Activated CD4-positive, alpha-beta T cell treated with anti-CD3 and anti-CD28 coated beads, Interleukin-2, amount 50 U/mL, for 24 hours (primary cell): ENCODE measurements at regions not wholly inside any gene's neighbourhood (a gene's known extent, or its start where the extent isn't known, plus 50 kb on each side); places are given as distances from the start of the nearest gene placed in this dataset.
"Not testable (repeated sequence)": the region's sequence is repeated elsewhere in the genome, so short reads cannot be mapped to it uniquely, and the experiment has no call there.

Experiments
- DNase-seq, 2 donors: peaks; one replicate each; pipeline ENCODE4 v3.0.0-alpha.2; 2020; ENCODE audit warnings: low read depth in 1 of 2, low spot score in 1 of 2

DNA sequence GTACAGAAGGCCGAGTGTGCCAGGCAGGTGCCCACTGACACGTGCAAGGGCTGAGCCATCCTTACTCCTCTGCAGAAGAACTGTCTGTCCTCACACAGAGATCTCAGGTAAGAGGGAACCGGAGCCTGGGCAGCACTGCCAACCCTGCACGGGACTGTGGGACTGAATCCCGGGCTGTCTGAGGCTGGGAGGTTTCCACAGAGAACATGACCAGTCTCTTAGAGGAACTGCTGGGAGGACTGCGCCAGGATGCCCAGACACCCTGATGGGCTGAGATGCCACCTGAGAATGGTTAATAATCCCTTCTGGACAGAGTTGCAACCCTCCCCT, 302.9 kb upstream of the SFSWAP start:
- no peak for DNase-seq

DNA sequence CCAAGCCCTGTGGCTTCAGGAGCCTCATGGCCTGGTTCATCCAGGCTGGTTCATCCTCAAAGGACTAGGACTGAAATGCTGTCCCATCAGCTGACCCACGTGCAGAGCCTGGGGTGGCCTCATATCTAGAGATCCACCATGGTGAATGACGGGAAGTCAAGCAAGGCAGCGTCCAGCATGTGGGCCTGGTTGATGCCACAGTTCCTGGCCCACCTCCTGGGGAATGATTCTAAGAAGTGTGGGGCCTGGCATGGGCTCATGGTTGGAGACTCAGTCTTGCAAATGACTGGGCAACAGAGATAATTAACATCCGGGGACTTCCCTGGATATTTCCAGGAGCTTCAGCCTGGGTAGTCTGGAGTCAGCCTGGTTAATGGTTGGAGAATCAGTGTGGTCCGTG, 302.4 kb upstream of the SFSWAP start:
- DNase-seq, result no peak

DNA sequence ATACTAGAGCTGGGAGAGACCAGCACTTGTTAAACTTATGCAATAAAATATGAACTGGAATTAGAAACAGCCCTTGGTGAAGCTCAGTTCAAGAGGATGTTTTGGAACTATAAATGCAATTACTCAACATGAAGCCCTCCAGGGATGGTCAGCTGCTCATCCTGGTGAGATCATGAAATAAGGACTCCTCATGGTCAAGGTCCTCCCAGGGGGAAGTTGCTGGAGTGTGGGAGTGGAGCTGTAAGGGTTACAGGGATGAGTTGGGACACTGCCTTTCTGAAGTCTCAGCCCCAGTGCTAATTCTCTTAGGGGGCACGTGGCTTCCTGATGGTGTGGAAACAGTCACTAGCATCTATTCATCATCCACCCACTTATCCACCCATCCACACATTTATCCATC, 301.7 kb upstream of the SFSWAP start:
- DNase-seq, result no peak

DNA sequence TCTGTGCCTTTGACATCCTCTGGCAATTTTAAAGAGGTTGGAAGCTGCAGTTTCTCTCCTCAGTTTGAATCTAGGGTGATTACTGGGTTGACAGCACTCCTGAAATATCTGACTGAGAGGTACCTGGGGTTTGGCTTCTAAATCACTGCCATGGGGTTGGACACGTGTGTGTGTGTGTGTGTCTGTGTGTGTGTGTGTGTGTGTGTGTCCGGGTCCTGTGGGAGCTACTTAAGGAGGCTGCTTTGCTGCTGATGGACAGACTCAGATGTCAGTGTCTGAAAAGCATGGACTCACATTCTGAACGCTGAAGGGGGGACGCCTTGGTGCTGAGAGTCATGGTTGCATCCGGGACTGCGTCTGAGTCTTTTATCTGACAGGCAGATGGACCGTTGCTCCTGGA, 299.1 kb upstream of the SFSWAP start:
- not testable (repeated sequence) for DNase-seq

DNA sequence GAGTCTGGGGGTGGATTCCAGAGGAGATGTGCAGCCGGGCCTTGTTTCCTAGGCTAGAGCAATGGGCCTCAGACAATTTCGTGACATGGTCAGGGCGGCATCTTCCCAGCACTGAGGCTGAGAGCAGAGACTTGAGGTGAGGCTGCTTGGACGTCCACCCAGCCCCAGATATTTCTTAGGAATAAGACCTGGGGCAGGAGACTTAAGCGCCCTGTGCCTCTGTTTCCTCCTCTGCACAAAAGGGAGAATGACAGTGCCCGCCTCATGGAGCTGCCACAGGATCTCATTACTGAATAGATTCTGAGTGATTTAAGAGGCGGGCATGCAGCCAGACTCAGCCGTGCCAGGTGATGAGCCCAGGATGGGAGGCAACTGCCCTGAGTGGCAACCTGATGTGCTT, 297.9 kb upstream of the SFSWAP start:
- DNase-seq, result no peak

DNA sequence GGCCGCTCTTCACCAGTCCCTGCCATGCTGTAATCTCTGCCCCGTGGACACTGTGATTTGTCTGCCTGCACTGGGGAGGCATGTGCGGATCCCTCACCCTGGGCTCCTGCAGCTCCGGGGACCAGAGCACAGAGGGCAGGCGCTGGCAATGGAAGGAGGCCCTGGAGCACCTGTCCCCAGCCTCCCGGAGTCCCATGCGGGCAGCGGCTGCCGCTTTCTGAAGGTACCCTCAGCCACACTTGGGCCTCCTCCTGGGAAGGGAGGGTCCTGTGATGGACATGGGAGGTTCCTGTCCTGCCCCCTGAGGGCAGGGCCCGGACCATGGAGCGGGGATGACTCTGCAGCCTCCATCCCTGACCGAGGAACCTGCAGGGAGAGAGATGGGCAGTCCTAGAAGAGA, 297.4 kb upstream of the SFSWAP start:
- no peak for DNase-seq

DNA sequence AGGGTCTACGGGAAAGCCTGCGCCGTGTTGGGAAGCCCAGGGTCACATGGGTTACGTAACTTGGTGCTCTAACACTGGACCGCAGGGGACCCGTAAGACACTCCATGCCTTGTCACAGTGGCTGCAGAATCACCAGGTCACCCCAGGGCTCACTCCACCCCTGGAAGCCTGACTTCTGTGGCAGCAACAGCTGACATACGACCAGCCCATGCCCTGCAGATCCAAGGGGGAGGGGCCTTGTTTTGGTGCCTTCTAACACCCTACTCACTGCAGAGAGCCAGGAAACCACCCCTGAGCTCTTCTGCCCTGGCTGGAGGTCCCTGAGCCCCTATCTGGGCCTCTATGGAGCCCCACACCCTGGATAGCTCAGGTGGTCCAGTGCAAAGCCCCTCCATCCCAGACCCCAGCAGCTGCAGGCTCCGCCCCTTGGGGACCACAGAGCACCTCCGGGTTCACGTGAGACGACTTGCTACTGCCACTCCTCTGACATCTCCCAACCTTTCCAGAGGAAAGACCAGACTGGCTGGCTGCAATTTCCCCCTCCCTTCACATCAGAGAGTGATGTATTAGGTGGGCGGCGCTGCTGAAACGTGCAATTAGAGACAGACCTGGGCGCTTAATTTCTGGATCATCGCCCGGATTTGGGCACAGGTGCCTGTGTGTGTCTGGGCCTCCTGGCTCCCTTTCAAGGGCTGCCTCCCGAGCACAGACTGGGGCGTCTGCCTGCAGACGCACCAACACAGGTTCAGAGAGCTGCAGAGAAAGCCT, 296.6 kb upstream of the SFSWAP start:
- DNase-seq, result not testable (repeated sequence)

DNA sequence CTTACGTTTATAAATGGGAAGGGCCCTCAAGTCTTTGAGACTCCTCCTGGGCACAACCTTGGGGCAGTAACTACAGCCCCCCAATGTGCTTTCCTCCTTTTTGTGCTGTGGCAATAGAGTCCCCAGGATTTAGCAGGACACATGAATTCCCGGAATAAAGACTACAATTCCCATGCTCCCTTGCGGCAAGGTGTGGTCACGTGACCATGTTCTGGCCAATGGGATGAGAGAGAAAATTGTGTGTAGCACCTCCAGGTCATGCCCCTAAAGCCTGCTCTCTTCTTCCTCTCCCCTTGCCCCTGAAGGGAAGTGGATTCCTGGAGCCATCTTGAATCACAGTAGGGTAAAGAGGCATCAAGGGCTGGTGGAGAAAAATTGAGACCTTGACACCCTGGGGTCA, 295.1 kb upstream of the SFSWAP start:
- DNase-seq, result no peak

DNA sequence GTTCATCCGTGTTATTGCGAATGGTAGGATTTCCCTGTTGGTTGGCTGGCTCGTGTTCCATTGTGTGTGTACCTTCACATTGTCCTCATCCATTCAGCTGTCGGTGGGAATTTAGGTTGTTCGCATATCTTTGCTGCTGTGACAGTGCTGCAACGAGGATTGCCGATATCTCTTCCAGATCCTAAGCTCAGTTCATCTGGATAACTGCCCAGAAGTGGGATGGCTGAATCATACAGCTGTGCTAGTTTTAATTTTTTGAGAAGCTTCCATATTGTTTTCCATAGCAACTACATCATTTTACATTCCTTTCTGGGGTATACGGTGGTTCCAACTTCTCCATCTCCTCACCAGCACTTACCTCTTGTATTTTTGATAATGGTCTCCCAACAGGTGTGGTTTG, 292.8 kb upstream of the SFSWAP start:
- no peak for DNase-seq

DNA sequence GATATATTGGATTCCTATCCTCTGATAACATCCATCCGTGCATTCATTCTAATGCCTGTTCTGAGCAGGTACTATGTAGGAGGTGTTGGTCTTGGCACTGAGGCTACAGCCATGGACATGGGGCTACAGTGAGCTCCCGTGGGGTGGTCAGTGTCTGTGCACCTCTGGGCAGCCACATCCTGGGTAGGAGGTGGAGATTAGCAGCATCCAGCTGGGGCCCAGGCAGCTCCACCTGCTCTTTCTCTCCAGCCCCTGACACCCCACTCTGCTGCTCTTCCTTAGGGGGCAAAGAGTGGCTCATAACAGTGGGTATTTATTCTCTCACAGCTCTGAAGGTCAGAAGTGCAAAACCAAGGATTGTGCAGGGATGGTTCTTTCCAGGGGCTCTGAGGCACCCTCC, 292.0 kb upstream of the SFSWAP start:
- DNase-seq, result no peak

DNA sequence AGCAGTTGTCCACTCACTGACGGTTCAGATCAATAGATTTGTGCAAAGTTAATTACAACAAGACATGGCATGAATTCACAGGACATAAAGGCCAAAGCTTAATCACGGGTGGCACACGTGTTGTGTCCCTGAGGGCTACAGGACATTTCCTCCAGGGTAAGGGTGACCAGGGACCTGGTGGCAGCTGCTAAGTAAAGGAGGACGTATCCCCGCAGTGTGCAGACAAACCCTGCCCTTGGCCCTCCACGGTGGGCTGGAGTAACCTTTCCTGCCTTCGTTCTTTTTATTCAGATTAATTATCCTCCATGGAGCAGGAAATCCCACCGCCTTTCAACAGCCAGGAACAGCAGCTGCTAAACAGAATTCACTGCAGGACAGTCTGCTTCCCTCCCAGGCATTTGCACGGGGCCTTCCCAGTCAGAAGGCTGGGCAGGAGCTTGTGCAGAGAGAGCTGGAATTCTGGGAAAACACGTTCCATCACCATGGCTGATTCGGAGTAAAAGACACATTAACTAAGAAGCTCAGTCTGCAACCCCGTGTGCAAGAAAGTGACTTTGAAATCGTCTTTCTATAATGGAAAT, 289.9 kb upstream of the SFSWAP start:
- no peak for DNase-seq

DNA sequence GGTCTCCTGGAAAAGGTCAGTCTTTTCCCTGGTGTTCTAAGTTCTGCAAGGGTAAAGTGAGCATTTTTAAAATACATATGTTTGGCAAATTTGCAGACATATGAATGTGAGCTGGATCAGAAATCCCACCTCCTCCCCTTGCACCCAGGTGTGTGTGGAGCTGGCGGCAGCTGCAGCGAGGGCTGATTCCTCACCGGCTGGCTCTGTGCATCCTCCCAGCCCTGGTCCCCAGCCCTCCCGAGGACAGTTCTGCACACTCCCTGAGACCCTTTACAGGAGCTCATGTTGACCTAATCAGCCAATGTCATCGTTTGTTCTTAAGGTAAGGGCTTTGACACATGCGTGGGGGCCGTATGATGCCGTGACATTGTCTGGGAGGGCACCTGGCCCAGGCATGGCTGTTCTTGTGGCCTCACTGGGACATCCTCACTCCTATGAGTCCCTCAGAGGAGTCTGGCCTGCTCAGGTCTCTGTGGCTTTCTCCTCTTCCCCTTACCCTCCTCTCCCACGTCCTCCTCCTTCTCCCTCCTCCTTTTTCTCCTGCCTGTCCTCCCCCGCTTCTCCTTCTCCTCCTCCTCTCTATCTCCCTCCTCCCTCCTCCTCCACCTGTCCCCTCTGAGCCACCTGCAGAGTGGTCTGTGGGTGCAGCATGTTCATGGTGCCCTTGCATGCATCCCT, 289.2 kb upstream of the SFSWAP start:
- DNase-seq, result no peak

DNA sequence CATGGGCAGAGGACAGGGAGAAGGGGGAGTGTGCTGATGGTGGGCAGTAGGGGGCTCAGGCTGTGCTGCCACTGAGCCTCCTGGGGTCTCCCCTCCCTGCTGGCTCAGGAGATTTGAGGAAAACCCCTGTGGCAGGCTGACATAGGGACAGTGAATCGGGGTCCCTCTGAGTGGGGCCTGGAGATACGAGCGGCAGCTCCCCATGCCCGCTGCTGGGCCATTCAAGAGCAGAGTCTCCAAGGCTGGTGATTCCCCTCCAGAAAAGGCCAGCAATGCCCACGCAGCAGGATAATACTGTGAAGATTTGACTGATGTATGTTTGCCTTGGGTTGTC, 288.7 kb upstream of the SFSWAP start:
- DNase-seq, result no peak

DNA sequence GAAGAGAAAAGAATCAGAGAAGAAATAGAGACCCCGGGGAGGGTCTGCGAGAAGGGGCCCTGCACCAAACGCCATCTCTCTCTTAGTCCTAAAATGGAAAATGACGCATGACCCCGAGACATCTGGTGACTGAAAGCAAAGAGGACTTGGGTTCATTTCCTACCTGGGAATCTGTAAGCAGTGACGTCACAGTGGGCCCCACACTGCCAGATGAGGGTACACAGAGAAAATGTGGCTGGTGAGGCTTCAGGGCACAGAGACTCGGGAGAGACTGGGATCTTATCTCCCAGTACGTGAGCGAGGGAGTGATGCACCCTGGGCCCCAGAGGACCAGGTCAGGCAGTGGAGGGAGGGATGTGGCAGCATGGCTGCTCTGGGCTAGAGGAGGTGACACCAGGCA, 288.1 kb upstream of the SFSWAP start:
- DNase-seq, result no peak

DNA sequence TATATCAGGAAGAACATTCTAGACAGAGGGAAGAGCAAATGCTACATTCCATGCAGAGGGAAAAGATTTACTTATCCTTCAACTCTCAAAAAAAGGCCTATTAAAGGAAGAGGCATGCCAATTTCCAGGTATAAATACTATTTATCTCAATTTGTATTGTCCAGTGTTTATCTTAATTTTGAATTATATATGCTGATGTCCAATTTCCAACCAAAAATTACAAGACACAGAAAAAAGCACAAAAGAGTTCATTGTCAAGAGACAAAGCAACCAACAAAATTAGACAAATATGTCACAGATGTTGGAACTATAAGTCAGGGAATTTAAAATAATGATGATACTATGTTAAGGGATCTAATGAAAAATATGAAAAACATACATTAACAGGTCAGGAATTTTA, 286.6 kb upstream of the SFSWAP start:
- DNase-seq, result no peak

DNA sequence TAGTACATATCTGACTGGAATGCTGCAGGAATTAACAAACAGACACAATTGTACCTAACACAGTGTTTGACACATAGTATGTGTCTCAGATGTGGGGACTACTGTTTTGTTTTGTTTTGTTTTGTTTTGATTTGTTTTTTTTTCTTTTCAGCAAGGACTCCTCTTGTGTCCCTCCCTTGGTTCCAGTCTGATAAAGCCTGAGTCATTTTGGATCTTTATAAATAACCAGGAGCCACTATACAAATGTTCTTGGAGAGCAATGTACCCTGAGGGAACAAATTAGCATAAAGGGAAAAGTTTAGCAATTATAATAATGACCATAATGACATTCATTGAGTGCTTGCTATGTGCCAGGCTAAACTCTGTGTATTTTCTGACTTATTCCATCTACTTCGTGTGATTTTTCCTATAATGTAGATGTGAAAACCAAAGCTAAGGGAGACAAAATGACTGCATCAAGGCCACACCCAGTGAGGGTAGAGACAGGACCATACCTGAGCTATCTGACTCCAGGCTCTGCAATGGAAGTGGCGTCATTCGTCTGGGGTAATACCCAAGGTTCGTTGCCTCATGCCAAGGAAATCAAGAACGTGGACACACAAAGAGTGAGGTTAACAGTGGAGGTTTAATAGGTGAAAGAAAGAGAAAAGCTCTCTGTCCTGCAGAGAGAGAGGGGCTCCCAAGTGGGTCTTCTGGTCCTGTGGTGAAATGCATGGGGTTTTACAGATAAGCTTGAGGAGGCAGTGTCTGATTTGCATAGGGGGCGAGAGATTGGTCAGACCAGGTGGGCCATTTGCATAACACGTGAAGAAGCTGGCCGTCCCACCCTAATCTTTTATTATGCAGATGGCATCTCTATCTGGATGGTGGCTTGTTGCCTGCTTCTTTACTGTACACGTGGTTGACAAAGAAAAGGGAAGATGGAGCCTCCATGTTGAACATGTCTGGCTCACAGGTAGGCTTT, 285.5 kb upstream of the SFSWAP start:
- DNase-seq, result no peak

DNA sequence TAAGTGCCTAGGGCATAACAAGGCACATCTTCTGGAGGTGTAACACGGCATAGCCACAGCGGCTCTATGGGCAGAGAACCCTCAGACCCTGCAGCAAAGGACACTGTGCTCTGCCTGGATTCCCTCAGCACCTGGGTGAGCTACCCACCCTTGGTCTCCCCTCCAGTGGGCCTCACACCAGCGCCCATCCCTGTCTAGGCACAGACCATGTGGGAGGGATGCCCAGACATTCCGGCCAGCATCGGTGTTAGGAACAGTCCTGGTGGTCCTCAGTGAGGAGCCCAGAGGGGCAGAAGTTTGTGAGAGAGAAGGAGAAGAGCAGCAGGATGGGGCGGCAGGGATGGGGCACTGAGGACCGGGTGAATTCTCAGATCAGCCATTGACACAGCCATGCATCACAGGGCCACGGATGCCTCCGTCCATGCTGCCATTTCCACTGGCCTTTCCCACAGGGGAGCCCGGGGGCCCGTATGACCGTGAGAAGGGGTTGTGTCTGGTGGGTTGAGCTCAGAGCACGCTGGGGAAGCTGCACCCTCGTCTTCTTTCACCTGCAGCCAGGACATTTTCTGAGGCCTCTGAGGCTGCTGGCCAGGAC, 282.7 kb upstream of the SFSWAP start:
- DNase-seq, result no peak

DNA sequence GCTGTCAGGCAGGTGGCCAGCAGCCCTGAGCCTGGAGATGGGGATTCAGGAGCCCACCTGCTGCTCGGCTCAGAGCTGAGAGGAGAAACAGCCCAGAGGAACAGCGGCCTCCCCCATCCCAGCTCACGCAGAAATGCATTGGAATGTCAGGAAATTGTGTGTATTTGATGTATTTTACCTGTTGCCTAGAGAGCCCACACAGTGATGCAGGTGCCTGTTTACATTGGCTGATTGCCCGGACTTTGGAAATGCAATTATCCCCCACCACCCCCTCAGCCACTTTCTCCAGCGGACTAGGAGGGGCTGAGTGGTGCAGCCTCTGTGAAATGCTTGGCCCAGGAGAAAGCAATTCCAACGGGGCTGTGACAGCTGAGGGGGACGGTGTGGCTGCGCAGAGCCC, 281.7 kb upstream of the SFSWAP start:
- DNase-seq, result not testable (repeated sequence)

DNA sequence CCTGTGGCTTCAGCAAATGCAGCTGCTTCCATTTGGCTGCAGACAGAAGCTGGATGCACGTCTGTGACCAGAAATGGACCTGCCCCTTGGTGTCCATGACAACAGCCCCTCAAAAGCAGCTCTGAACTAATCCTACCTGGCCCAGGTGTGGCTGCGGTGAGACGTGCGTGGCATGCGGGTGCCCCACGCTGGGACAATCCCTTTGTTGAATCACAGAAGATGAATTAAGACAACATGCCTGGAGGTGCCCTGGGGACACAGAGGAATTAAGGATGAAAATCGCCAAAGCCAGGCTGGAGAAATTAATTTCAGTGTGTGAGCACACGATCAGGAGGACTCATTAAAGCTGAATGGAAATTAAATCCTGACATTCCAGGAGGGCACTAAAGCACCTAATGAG, 281.2 kb upstream of the SFSWAP start:
- not testable (repeated sequence) for DNase-seq

DNA sequence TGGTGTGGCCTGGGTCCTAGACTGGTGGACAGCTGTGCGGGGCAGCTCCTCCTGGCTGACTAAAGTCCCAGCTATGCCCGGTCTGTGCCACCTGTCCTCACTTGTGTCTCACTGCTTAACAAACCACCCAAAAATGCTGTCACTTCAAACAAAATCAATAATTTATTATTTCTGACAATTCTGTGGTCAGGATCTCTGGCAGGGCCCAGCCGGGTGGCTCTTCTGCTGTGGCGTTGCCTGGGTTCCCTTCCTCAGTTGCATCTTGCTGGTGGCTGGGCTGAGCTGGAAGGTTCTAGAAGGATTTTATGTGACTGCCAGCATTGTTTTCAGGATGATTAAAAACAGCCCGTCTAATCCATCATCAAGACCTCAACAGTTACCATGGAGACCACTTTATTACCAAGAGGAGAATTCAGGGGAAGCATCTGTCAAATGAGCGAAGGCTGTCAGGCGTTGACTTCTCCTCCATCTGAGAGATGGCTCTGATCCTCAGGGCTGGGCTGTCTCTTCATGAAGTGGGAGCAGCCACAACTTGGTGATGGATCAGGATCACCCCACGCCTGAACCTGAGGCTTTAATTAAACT, 280.6 kb upstream of the SFSWAP start:
- DNase-seq, result no peak

DNA sequence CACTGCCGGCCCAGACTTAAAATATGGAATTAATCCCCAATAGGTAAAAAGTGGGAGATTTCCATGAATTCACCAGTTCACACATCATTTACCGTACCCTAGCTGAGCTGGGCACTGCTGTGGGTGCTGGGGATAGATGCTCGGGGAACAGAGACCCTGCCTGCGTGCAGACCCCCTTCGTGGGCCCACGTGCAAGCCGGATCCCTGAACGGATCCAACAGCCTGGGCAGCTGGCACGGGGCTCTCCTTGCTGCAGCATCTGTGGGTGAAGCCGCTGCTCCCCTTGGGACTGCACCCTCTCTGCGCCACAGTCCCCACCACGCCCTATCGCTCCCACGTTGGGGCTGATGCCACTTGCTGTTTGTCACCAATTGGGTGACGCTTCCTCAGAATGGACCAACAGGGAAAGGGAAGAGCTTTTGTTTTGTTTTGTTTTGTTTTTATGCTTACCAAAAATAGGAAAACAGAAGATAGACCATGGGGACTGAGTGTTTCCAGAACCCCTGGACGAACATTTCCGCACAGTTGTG, 279.7 kb upstream of the SFSWAP start:
- DNase-seq, result not testable (repeated sequence)
